Suprapubic skin (tissue), 4 donors: ENCODE measurements at regions not wholly inside any gene's neighbourhood (a gene's known extent, or its start where the extent isn't known, plus 50 kb on each side); places are given as distances from the start of the nearest gene placed in this dataset.

Experiments
- DNase-seq, 2 donors: peaks; one replicate each; pipeline ENCODE4 v3.0.0-alpha.2; 2019; ENCODE audit warnings: low spot score in 2 of 2
- H3K27ac ChIP-seq: fragments of 200-600 bp; sonication (generic); one replicate; pipeline ENCODE4 v1.5.1; 2019
- H3K27me3 ChIP-seq: fragments of 200-600 bp; sonication (generic); one replicate; pipeline ENCODE4 v1.5.1; 2019
- H3K36me3 ChIP-seq: fragments of 200-600 bp; sonication (generic); one replicate; pipeline ENCODE4 v1.5.1; 2019
- H3K4me1 ChIP-seq: fragments of 200-600 bp; sonication (generic); one replicate; pipeline ENCODE4 v1.5.1; 2019
- H3K4me3 ChIP-seq: fragments of 200-600 bp; sonication (generic); one replicate; pipeline ENCODE4 v1.5.1; 2019; ENCODE audit warnings: mild to moderate bottlenecking
- H3K9me3 ChIP-seq: fragments of 200-600 bp; sonication (generic); one replicate; pipeline ENCODE4 v1.5.1; 2019
- EP300 ChIP-seq: sonication (generic); formaldehyde crosslinking; IDR thresholded peaks from one replicate; pipeline ENCODE4 v1.6.1; 2017; ENCODE audit warnings: antibody characterized with exemption
- POLR2A ChIP-seq, 2 donors: fragments of 450-650 bp; IDR thresholded peaks; one replicate each; pipeline ENCODE4 v1.6.1; 2017; ENCODE audit warnings: antibody characterized with exemption in 2 of 2, mild to moderate bottlenecking in 2 of 2, moderate library complexity in 2 of 2
- POLR2AphosphoS5 ChIP-seq, 3 donors: sonication (generic); formaldehyde crosslinking; IDR thresholded peaks; one replicate each; pipeline ENCODE4 v1.6.1; 2017; ENCODE audit warnings: antibody characterized with exemption in 3 of 3
- WGBS: methylation state at CpG from one replicate; pipeline ENCODE4 v1.1.5; 2018; 5-methylcytosine and 5-hydroxymethylcytosine counted together
- TF ChIP-seq, protein P1 (sequence below), 2 donors: fragments of 200-600 bp in 1 of 2; fragments of 450-650 bp in 1 of 2; sonication (generic) in 1 of 2; IDR thresholded peaks; one replicate each; pipeline ENCODE4 v1.5.1; 2016 to 2019; ENCODE audit warnings: antibody characterized with exemption in 2 of 2, mild to moderate bottlenecking in 1 of 2, moderate library complexity in 1 of 2

DNA sequence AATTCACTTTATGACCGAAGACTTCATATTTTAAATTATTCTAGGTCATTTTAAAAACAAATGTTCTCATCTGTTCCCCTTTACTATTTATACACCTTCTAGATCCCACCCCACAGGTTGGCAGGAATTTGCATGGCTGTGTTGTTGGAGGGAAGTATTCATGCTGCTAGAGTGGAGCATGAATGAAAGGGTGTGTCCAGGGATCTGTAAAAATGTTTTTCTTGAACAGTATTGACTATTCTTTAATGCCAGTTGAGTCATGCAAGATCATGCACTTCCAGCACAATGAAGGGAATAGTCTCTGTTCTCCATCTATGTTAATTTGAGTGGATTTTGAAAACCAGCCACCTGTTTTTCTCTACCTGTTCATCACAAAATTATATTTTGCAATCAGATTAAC lies 52.0 kb upstream of the COL3A1 start:
- 83% methylated on average over 1 of the region's 1 CpG for WGBS
- TF ChIP-seq POLR2AphosphoS5 (IDR thresholded peaks at IDR 0.05) (no peak), POLR2A (IDR thresholded peaks at IDR 0.05) (no peak), EP300 (no peak)
- TF ChIP-seq, protein P1, sequence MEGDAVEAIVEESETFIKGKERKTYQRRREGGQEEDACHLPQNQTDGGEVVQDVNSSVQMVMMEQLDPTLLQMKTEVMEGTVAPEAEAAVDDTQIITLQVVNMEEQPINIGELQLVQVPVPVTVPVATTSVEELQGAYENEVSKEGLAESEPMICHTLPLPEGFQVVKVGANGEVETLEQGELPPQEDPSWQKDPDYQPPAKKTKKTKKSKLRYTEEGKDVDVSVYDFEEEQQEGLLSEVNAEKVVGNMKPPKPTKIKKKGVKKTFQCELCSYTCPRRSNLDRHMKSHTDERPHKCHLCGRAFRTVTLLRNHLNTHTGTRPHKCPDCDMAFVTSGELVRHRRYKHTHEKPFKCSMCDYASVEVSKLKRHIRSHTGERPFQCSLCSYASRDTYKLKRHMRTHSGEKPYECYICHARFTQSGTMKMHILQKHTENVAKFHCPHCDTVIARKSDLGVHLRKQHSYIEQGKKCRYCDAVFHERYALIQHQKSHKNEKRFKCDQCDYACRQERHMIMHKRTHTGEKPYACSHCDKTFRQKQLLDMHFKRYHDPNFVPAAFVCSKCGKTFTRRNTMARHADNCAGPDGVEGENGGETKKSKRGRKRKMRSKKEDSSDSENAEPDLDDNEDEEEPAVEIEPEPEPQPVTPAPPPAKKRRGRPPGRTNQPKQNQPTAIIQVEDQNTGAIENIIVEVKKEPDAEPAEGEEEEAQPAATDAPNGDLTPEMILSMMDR (IDR thresholded peaks at IDR 0.05), result no peak

More for the DNA sequence above, 52.0 kb upstream of the COL3A1 start:
- no peak for DNase-seq
- H3K9me3 ChIP-seq, result no peaks in the 10 kb centered on the region
- no peak overlapping the region for H3K27ac ChIP-seq
- H3K4me1 ChIP-seq, result no peaks in the 10 kb centered on the region
- no peaks in the 10 kb centered on the region for H3K27me3 ChIP-seq
- H3K36me3 ChIP-seq, result no peaks in the 10 kb centered on the region
- H3K4me3 ChIP-seq, result no peak overlapping the region
